Kidney (tissue), 13 donors: ENCODE measurements at regions not wholly inside any gene's neighbourhood (a gene's known extent, or its start where the extent isn't known, plus 50 kb on each side); places are given as distances from the start of the nearest gene placed in this dataset.

Experiments used
- DNase-seq, 5 donors: peaks; one replicate each; pipeline ENCODE4 v3.0.0-alpha.2; 2013 to 2020
- FAIRE-seq: peaks from 2 replicates; lab custom pipeline; 2012; peaks lifted over from hg19 to GRCh38; lab: Jason Lieb, UNC
- H3K27ac ChIP-seq, 2 donors: one replicate each; pipeline ENCODE4 v1.7.0; 2013; ENCODE audit warnings: low read depth in 2 of 2, low read length in 2 of 2, inconsistent platforms in 1 of 2
- H3K27me3 ChIP-seq: one replicate; pipeline ENCODE4 v1.7.1; 2013; ENCODE audit warnings: low read length, inconsistent platforms; ENCODE audit not compliant: control insufficient read depth, insufficient read depth
- H3K36me3 ChIP-seq, 3 donors: one replicate each; pipeline versions ENCODE4 v1.7.0 to v1.7.1; 2013; ENCODE audit warnings: low read length in 3 of 3, control low read depth in 1 of 3, inconsistent platforms in 1 of 3; ENCODE audit not compliant: insufficient read depth in 3 of 3, control insufficient read depth in 2 of 3
- H3K4me1 ChIP-seq, 3 donors: one replicate each; pipeline versions ENCODE4 v1.7.0 to v1.7.1; 2013; ENCODE audit warnings: low read length in 3 of 3, inconsistent platforms in 1 of 3, low read depth in 1 of 3; ENCODE audit not compliant: control insufficient read depth in 2 of 3, insufficient read depth in 2 of 3
- H3K4me3 ChIP-seq, 3 donors: one replicate each; pipeline versions ENCODE4 v1.7.0 to v1.8.1; 2013; ENCODE audit warnings: low read length in 3 of 3, control low read depth in 1 of 3, inconsistent platforms in 1 of 3
- H3K9ac ChIP-seq, 3 donors: one replicate each; pipeline versions ENCODE4 v1.7.0 to v1.7.1; 2013; ENCODE audit warnings: low read length in 3 of 3, control low read depth in 1 of 3, inconsistent platforms in 1 of 3
- H3K9me3 ChIP-seq, 3 donors: one replicate each; pipeline versions ENCODE4 v1.7.0 to v1.7.1; 2013; ENCODE audit warnings: low read length in 3 of 3, control low read depth in 1 of 3, inconsistent platforms in 1 of 3; ENCODE audit not compliant: control insufficient read depth in 2 of 3, insufficient read depth in 1 of 3
- intact Hi-C: fragments of 100-400 bp; cut with DNase I; formaldehyde crosslinking; loops from one replicate; pipeline ENCODE4 v1.11.1; 2022
- TF ChIP-seq, protein P1 (sequence below): IDR thresholded peaks from 3 replicates; pipeline ENCODE4 v1.5.1; 2012; ENCODE audit warnings: mild to moderate bottlenecking, moderate library complexity, borderline replicate concordance; ENCODE audit not compliant: insufficient read depth; ENCODE audit errors: extremely low read depth
- donor health status: control.
- donor health status: control.
- donor health status: control.
- donor health status: control.
- donor health status: control.
- donor health status: DM: yes; HTN: yes; CAD: no.
- donor health status: Normal renal cell carcinoma (clear cell type).

DNA sequence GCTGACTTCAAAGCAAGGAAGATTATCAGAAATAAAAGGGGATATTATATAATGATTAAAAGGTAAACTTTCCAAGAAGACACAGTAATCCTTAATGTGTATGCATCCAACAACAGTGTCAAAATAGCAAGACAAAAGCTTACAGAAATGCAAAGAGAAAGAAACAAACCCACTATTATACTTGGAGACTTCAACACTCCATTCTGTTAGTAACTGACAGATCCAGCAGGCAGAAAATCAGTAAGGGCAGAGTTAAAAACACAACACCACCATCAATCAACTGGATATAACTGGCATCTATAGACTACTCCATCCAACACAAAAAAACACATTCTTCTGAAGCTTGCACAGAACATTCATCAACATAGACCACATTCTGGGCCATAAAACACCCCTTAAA lies 103.8 kb downstream of the OR13A1 start:
- TF ChIP-seq, protein P1, sequence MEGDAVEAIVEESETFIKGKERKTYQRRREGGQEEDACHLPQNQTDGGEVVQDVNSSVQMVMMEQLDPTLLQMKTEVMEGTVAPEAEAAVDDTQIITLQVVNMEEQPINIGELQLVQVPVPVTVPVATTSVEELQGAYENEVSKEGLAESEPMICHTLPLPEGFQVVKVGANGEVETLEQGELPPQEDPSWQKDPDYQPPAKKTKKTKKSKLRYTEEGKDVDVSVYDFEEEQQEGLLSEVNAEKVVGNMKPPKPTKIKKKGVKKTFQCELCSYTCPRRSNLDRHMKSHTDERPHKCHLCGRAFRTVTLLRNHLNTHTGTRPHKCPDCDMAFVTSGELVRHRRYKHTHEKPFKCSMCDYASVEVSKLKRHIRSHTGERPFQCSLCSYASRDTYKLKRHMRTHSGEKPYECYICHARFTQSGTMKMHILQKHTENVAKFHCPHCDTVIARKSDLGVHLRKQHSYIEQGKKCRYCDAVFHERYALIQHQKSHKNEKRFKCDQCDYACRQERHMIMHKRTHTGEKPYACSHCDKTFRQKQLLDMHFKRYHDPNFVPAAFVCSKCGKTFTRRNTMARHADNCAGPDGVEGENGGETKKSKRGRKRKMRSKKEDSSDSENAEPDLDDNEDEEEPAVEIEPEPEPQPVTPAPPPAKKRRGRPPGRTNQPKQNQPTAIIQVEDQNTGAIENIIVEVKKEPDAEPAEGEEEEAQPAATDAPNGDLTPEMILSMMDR = no peak
- no peaks in the 10 kb centered on the region for H3K36me3 ChIP-seq
- intact Hi-C loops = no loop called here
- H3K9ac ChIP-seq = no peak overlapping the region
- H3K4me1 ChIP-seq = no peaks in the 10 kb centered on the region
- H3K27me3 ChIP-seq = no peaks in the 10 kb centered on the region
- DNase-seq = no peak
- no peaks in the 10 kb centered on the region for H3K9me3 ChIP-seq
- no peak overlapping the region for H3K27ac ChIP-seq
- no peak for FAIRE-seq
- no peak overlapping the region for H3K4me3 ChIP-seq

DNA sequence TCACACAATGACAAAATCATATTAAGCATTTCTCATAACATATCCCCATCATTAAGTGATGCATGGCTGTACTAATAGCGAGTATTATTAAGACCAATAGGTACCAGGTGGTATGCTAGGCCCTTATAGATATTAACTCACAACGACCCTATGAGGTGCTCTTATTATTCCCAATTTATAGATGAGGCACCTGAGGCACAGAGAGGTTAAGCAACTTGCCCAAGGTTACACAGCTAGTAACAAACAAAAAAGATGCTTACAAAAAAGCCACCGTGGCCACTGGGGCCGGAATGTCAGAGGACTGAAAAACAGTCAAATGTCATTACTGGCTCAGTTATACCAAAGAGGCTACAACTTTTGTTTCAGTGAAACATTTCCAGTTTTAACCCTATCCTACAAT lies 96.0 kb downstream of the OR13A1 start:
- Histone ChIP-seq H3K36me3 (no peaks in the 10 kb centered on the region), H3K9ac (no peak overlapping the region), H3K27me3 (no peaks in the 10 kb centered on the region), H3K4me1 (no peaks in the 10 kb centered on the region), H3K4me3 (no peak overlapping the region), H3K27ac (no peak overlapping the region), H3K9me3 (no peaks in the 10 kb centered on the region)
- FAIRE-seq (no peak), DNase-seq (no peak)
- intact Hi-C loops = no loop called here
- TF ChIP-seq, protein P1 = no peak

DNA sequence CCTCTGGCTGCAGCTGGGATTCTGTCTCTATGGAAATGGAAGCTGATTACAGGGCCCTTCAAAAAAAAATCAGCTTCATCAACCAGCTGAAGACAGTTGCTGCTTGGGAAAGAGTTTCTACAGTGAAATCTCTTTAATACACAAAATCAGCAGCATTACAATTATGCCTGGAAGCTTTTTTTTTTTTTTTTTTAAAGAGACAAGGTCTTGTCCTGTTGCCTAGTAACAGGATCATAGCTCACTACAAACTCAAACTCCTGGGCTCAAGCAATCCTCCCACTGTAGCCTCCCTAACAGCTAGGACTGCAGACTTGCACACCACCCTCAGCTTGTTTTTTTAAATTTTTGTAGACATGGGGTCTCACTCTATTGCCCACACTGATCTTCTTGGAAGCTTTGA lies 94.5 kb downstream of the OR13A1 start:
- DNase-seq (peak in 2 of 5 donors; percentile 37 to 52), FAIRE-seq (no peak)
- H3K36me3 ChIP-seq = no peaks in the 10 kb centered on the region

More for the DNA sequence above, 94.5 kb downstream of the OR13A1 start:
- intact Hi-C loops = no loop called here
- H3K9ac ChIP-seq = no peak overlapping the region
- no peak overlapping the region for H3K27ac ChIP-seq
- no peaks in the 10 kb centered on the region for H3K27me3 ChIP-seq
- no peaks in the 10 kb centered on the region for H3K9me3 ChIP-seq
- no peaks in the 10 kb centered on the region for H3K4me1 ChIP-seq
- TF ChIP-seq, protein P1 = no peak
- H3K4me3 ChIP-seq = no peak overlapping the region
